Keratinocyte (primary cell): ENCODE measurements at regions not wholly inside any gene's neighbourhood (a gene's known extent, or its start where the extent isn't known, plus 50 kb on each side); places are given as distances from the start of the nearest gene placed in this dataset.

Experiments
- DNase-seq: peaks from one replicate; pipeline ENCODE4 v3.0.0-alpha.2; 2011; ENCODE audit warnings: low read depth, missing footprints, low spot score
- FAIRE-seq: peaks from 2 replicates; lab custom pipeline; 2011; peaks lifted over from hg19 to GRCh38; lab: Jason Lieb, UNC
- H2AFZ ChIP-seq: 2 replicates; pipeline ENCODE4 v1.6.0; 2012; ENCODE audit warnings: low read length, control low read depth, inconsistent platforms; ENCODE audit not compliant: control insufficient read depth
- H3K27ac ChIP-seq: 2 replicates; pipeline ENCODE4 v1.5.1; 2011; ENCODE audit warnings: low read length; ENCODE audit not compliant: control insufficient read depth, insufficient read depth
- H3K27me3 ChIP-seq: 3 replicates; pipeline ENCODE4 v1.6.0; 2011; ENCODE audit warnings: low read length; ENCODE audit not compliant: control insufficient read depth, insufficient read depth; ENCODE audit errors: extremely low read depth
- H3K36me3 ChIP-seq, 2 experiments: 2 replicates in 1 of 2; 3 replicates in 1 of 2; pipeline ENCODE4 v1.5.1; 2011; ENCODE audit warnings: low read length in 2 of 2, mild to moderate bottlenecking in 1 of 2; ENCODE audit not compliant: control insufficient read depth in 2 of 2, insufficient read depth in 2 of 2; ENCODE audit errors: extremely low read depth in 1 of 2
- H3K4me1 ChIP-seq: 3 replicates; pipeline ENCODE4 v1.5.1; 2011; ENCODE audit warnings: low read length; ENCODE audit not compliant: control insufficient read depth, insufficient read depth; ENCODE audit errors: extremely low read depth
- H3K4me2 ChIP-seq: 3 replicates; pipeline ENCODE4 v1.6.0; 2011; ENCODE audit warnings: low read depth, low read length; ENCODE audit not compliant: control insufficient read depth, insufficient read depth; ENCODE audit errors: extremely low read depth
- H3K4me3 ChIP-seq, 3 experiments: fragments of 200-600 bp in 1 of 3; sonication (generic) in 1 of 3; 2 replicates in 2 of 3; 3 replicates in 1 of 3; pipeline ENCODE4 v1.5.1; 2011 to 2016; ENCODE audit warnings: low read length in 3 of 3, mild to moderate bottlenecking in 3 of 3, control low read depth in 2 of 3, inconsistent platforms in 1 of 3, low read depth in 1 of 3, mixed read lengths in 1 of 3, mixed run types in 1 of 3, moderate library complexity in 1 of 3; ENCODE audit not compliant: control insufficient read depth in 2 of 3, insufficient read depth in 2 of 3; ENCODE audit errors: extremely low read depth in 1 of 3
- H3K79me2 ChIP-seq: 2 replicates; pipeline ENCODE4 v1.6.0; 2012; ENCODE audit warnings: low read length; ENCODE audit not compliant: control insufficient read depth, insufficient read depth
- H3K9ac ChIP-seq: 3 replicates; pipeline ENCODE4 v1.6.0; 2011; ENCODE audit warnings: low read length; ENCODE audit not compliant: control insufficient read depth, insufficient read depth; ENCODE audit errors: extremely low read depth
- H3K9me1 ChIP-seq: 3 replicates; pipeline ENCODE4 v1.6.0; 2011; ENCODE audit warnings: low read length; ENCODE audit not compliant: control insufficient read depth, insufficient read depth; ENCODE audit errors: extremely low read depth
- H3K9me3 ChIP-seq: 2 replicates; pipeline ENCODE4 v1.5.1; 2012; ENCODE audit warnings: low read depth, low read length; ENCODE audit not compliant: control insufficient read depth
- H4K20me1 ChIP-seq: 3 replicates; pipeline ENCODE4 v1.6.0; 2011; ENCODE audit warnings: low read length; ENCODE audit not compliant: control insufficient read depth, insufficient read depth; ENCODE audit errors: extremely low read depth
- CTCF ChIP-seq, 3 experiments: IDR thresholded peaks in 1 of 3; conservative IDR thresholded peaks in 1 of 3; optimal IDR thresholded peaks in 1 of 3; 2 replicates in 2 of 3; 3 replicates in 1 of 3; pipeline versions ENCODE3 to v1.5.1; 2011; ENCODE audit warnings: low read length in 3 of 3, mild to moderate bottlenecking in 3 of 3, moderate library complexity in 2 of 3, control low read depth in 1 of 3, inconsistent platforms in 1 of 3; ENCODE audit not compliant: insufficient read depth in 2 of 3; ENCODE audit errors: extremely low read depth in 1 of 3
- EZH2 ChIP-seq: IDR thresholded peaks from one replicate; pipeline ENCODE4 v1.6.1; 2012; ENCODE audit warnings: inconsistent platforms, mild to moderate bottlenecking, low read length, moderate library complexity
- dilution Hi-C: fragments of 300-500 bp; cut with MboI; formaldehyde crosslinking; loops from one replicate; pipeline ENCODE4 v1.7.0; 2020; ENCODE audit warnings: low sequenced_read_pairs; ENCODE audit not compliant: extremely low pct_ligation_motif_present

GRCh38 chr4:114401483-114401882 lies 197.1 kb upstream of the UGT8 start:
- TF ChIP-seq CTCF (optimal IDR thresholded peaks at IDR 0.05 in 1 of 3, IDR thresholded peaks at IDR 0.05 in 1 of 3, conservative IDR thresholded peaks at IDR 0.05 in 1 of 3; ENCODE audit: extremely low read depth in 1 of 3, insufficient read depth in 2 of 3, low read length in 3 of 3) (no peak), EZH2 (no peak)
- H3K9ac ChIP-seq = no peak overlapping the region
- no peak overlapping the region for H2AFZ ChIP-seq
- no peak overlapping the region for H3K4me2 ChIP-seq
- H3K36me3 ChIP-seq = no peaks in the 10 kb centered on the region
- DNase-seq (no peak), FAIRE-seq (no peak)
- no peaks in the 10 kb centered on the region for H3K79me2 ChIP-seq
- H4K20me1 ChIP-seq = no peaks in the 10 kb centered on the region
- H3K4me3 ChIP-seq = no peak overlapping the region
- peaks cover 7% of the 10 kb centered on the region for H3K4me1 ChIP-seq
- no peaks in the 10 kb centered on the region for H3K27me3 ChIP-seq
- no peak overlapping the region for H3K27ac ChIP-seq
- no peaks in the 10 kb centered on the region for H3K9me3 ChIP-seq
- dilution Hi-C loops = no loop called here
- no peaks in the 10 kb centered on the region for H3K9me1 ChIP-seq

- Histone ChIP-seq H3K9ac (no peak overlapping the region), H3K4me2 (no peak overlapping the region), H3K4me3 (no peak overlapping the region), H3K9me1 (no peaks in the 10 kb centered on the region), H3K27ac (no peak overlapping the region), H4K20me1 (no peaks in the 10 kb centered on the region), H3K27me3 (no peaks in the 10 kb centered on the region), H3K9me3 (no peaks in the 10 kb centered on the region), H3K79me2 (no peaks in the 10 kb centered on the region), H3K4me1 (no peaks in the 10 kb centered on the region), H2AFZ (no peak overlapping the region), H3K36me3 (no peaks in the 10 kb centered on the region)
- DNase-seq (no peak), FAIRE-seq (no peak)
- TF ChIP-seq CTCF (optimal IDR thresholded peaks at IDR 0.05 in 1 of 3, IDR thresholded peaks at IDR 0.05 in 1 of 3, conservative IDR thresholded peaks at IDR 0.05 in 1 of 3; ENCODE audit: extremely low read depth in 1 of 3, insufficient read depth in 2 of 3, low read length in 3 of 3) (no peak), EZH2 (no peak)
- dilution Hi-C loops = no loop called here
Observed at GRCh38 chr4:114417214-114417613, 181.4 kb upstream of the UGT8 start.
